Esophagus muscularis mucosa (tissue), 4 donors: ENCODE measurements at regions not wholly inside any gene's neighbourhood (a gene's known extent, or its start where the extent isn't known, plus 50 kb on each side); places are given as distances from the start of the nearest gene placed in this dataset.

Source experiments
- CTCF ChIP-seq, 3 experiments: fragments of 200-600 bp in 2 of 3; fragments of 450-650 bp in 1 of 3; sonication (generic) in 2 of 3; IDR thresholded peaks; one replicate each; pipeline ENCODE4 v1.5.1; 2017 to 2019; ENCODE audit warnings: antibody characterized with exemption in 3 of 3, mild to moderate bottlenecking in 2 of 3, moderate library complexity in 1 of 3
- EP300 ChIP-seq: sonication (generic); formaldehyde crosslinking; IDR thresholded peaks from one replicate; pipeline ENCODE4 v1.6.1; 2017; ENCODE audit warnings: antibody characterized with exemption
- POLR2A ChIP-seq: fragments of 450-650 bp; IDR thresholded peaks from one replicate; pipeline ENCODE4 v1.6.1; 2017; ENCODE audit warnings: antibody characterized with exemption, moderate library complexity, mild to moderate bottlenecking, low read depth
- POLR2AphosphoS5 ChIP-seq, 2 donors: sonication (generic); formaldehyde crosslinking; IDR thresholded peaks; one replicate each; pipeline ENCODE4 v1.6.1; 2017; ENCODE audit warnings: antibody characterized with exemption in 2 of 2

- TF ChIP-seq POLR2AphosphoS5 (IDR thresholded peaks at IDR 0.05) (no peak), CTCF (IDR thresholded peaks at IDR 0.05) (no peak), POLR2A (no peak), EP300 (no peak)
Observed at GRCh38 chrX:65253817-65254216, 277.6 kb upstream of the ZC4H2 start.
